C1 segment of cervical spinal cord (tissue), 14 donors: ENCODE measurements at regions not wholly inside any gene's neighbourhood (a gene's known extent, or its start where the extent isn't known, plus 50 kb on each side); places are given as distances from the start of the nearest gene placed in this dataset.
"Not testable (repeated sequence)": the region's sequence is repeated elsewhere in the genome, so short reads cannot be mapped to it uniquely, and the experiment has no call there.

Experiments
- DNase-seq, 14 donors: peaks; one replicate each; lab custom pipeline; 2025; lab: John Stamatoyannopoulos, UW

DNA sequence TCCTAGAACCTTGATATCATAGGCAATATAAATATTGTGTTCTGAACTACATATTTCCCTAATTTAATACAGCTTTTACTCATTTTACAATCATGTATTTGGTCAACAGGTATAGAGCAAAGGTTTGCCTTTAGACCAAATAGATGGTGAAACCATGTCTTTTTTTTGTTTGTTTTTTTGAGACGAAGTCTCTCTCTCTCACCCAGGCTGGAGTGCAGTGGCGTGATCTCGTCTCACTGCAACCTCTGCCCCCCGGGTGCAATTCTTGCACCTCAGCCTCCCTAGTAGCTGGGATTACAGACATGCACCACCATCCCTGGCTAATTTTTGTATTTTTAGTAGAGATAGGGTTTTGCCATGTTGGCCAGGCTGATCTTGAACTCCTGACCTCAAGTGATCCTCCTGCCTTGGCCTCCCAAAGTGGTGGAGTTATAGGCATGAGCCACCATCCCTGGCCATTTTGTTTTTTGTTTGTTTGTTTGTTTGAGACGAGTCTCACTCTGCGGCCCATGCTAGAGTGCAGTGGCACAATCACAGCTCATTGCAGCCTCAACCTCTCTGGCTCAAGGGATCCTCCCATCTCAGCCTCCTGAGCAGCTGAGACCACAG, 243.7 kb upstream of the FOXN3 start:
- not testable (repeated sequence) for DNase-seq

DNA sequence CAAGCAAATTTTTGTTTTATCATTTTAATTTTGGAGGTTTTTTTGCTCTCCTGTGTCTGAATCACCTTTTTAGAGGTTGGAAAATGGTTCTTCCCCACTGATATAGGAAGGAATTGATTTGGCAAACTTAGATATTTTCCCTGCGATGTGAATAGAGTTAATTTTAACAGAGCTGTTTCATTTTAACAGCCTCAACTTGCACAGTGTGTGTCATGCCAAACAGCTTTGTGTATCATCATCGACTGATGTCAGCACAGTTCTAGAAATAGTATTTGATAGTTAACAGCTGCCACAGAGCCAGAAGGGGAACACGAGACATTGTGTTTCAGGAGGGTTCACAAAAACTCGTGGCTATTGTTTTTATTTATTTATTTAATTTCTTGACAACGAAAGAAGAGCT, 243.1 kb upstream of the FOXN3 start:
- DNase-seq = no peak

GRCh38 chr14:89658977-89659670, 242.1 kb upstream of the FOXN3 start:
- no peak for DNase-seq

- no peak for DNase-seq
These were observed 240.0 kb upstream of the FOXN3 start for GRCh38 chr14:89657014-89657413.

- DNase-seq = no peak
These were observed 238.0 kb upstream of the FOXN3 start for GRCh38 chr14:89654998-89655397.

GRCh38 chr14:89652352-89652751, 235.3 kb upstream of the FOXN3 start:
- no peak for DNase-seq

- no peak for DNase-seq
These were observed 234.8 kb upstream of the FOXN3 start for GRCh38 chr14:89651805-89652204.

DNA sequence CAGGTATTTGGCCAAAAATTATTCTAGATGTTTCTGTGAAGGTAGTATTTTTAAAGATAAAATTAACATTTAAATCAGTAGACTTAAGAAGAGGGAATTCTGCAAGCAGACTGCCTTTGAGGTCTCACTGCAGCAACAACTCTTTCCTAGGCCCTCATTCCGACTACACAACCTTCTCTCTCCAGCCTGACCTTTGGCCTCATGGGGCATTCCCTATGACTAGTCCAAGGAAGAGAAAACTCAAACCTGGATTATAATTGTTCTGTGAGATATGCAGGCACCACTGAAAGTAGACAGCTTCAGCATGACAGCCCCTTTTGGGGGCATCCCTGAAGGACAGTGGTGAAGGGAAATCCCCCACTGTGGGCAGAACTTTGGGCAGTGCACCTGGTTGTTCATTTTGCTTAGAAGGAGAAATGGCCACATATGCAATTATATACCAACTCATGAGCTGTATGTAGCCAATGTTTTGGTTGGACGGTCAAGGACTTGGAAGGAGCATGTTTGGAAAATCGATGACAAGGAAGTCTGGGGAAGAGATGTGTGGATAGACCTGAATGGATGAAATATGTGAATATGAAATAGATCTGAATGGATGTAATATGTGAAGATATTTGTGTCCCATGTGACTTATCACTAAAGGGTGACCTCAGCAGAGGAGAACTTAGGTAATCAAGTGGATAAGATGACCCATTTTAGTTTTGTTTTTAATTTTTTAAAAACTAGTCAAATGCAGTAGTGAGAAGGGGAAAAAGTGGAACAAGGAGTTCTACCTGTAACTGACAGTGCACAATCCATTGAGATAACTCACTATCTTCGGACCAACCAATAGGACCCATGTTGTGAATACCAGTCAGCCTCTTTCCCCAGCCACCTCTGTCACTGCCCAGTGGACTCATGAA, 233.3 kb upstream of the FOXN3 start:
- no peak for DNase-seq

DNA sequence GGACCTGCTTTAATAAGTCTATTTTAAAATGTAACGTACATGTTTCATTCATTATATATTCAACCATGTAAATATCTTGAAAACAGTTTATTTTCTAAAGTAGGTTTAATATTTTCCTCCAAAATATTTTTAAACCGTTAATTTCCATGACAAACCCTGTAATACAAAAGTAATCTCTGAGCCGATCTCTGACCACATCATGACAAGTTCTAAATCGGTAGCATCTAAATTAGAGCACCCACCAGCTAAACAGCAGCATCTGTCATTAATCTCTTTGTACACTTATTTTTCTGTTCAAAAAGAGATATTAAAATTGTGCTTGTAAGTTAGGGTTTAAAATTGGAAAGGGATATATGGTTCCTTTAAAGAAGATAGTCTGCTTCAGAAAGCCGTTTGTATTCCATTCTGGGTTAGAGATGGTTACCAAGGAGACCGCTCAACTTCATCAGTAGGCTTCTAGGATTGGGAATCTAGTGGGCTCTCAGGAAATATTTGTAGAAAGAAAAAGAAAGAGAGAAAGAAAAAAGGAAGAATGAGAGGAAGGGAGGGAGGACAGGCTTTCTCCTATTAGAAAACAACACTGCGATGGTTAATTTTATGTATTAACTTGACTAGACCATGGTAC, 232.5 kb upstream of the FOXN3 start:
- DNase-seq = no peak

- no peak for DNase-seq
These were observed 231.9 kb upstream of the FOXN3 start for GRCh38 chr14:89648924-89649323.

DNA sequence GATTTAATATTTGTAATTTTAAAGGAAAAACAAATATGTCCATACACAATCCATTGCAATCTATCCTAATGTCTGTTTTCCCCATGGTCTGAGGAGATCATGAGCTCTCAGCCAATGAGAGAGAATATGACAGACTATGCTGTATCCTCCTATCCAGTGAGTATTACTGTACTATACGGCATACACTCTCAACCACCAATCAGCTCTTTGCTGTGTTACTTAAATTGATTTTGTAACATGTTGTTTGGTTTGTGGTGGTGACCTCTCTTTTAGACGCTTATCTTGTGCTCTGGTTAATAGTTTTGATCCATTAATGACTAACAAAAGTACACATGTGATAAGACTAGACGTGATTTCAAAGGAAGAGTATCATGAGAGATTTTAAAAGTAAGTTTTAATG, 231.5 kb upstream of the FOXN3 start:
- DNase-seq = no peak

- no peak for DNase-seq
These were observed 229.9 kb upstream of the FOXN3 start for GRCh38 chr14:89646971-89647370.

- no peak for DNase-seq
These were observed 227.6 kb upstream of the FOXN3 start for GRCh38 chr14:89644641-89645040.

GRCh38 chr14:89641495-89642175, 224.6 kb upstream of the FOXN3 start:
- DNase-seq = no peak

- DNase-seq = no peak
These were observed 223.1 kb upstream of the FOXN3 start for GRCh38 chr14:89640141-89640540.

- DNase-seq = no peak
These were observed 222.7 kb upstream of the FOXN3 start for GRCh38 chr14:89639687-89640086.

DNA sequence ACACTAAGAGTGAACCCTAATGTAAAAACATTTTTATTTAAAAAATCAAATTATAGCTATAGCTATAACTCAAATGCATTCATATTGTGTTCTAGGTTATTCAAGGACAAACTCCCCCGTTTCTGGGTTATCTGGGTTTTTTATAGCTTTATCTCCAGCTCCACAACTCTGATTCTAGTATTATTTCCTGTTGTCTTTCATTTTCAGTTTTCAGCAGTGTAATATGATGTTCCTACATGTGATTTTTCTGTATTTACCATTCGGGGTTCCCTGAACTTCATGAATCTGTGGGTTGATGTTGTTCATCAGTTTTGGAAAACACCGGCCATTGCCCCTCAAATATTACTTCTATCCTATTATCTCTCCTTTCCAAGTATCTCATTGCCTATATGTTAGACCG, 221.9 kb upstream of the FOXN3 start:
- no peak for DNase-seq

DNA sequence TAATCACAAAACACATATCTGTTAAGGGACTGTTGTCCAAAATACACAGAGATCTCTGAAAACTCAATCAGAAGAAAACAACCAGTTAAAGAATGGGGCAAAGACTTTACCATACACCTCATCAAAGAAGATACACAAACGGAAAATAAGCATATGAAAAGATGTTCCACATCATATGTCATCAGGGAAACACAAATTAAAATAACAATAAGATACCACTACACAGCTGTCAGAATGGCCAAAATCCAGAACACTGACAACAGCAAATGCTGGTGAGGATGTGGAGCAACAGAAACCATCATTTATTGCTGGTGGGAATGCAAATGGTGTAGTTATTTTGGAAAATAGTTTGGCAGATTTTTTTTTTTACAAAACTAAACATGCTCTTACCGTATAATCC, 220.5 kb upstream of the FOXN3 start:
- DNase-seq = no peak

- no peak for DNase-seq
These were observed 218.6 kb upstream of the FOXN3 start for GRCh38 chr14:89635615-89636014.

DNA sequence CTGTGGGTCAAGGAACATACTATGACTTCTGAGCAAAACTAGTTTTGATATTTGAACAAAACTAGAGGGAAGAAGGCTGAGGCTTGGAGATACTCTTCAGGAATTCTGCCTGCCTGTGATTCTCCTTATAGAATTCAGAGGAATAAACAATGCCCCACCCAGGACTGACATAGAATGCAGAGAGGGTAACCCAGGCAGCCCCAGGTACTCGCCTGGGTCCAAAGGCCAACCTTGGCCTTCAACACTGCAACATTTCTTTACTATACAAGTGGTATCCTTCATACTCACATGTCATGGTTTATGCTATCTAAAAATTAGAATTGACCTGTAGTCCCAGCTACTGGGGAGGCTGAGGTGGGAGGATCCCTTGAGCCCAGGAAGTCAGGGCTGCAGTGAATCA, 217.0 kb upstream of the FOXN3 start:
- no peak for DNase-seq

GRCh38 chr14:89630101-89630829, 213.2 kb upstream of the FOXN3 start:
- no peak for DNase-seq
